CD4-positive, alpha-beta T cell treated with Interferon alpha-2 for 1 hour (primary cell): ENCODE measurements at regions not wholly inside any gene's neighbourhood (a gene's known extent, or its start where the extent isn't known, plus 50 kb on each side); places are given as distances from the start of the nearest gene placed in this dataset.

Experiments
- DNase-seq, 2 donors: peaks; one replicate each; pipeline ENCODE4 v3.0.0-alpha.2; 2020 to 2022

DNA sequence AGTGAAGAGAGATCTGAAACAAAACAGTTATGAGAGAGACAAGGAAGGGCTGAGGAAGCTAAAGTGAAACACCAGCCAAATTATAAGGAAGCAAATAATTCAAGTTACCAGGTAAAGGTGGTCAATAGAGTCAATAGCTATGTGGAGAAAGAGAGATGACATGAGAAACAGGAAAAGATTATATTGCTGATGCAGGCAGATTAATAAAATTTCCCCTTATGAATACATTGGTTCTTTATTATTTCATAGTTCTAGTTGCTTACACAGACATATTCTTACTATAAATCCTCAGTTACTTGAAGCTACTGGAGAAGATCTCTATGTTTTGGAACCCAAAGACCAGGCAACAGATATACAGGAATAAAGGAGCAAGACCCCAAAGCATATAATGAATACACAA is 273.7 kb upstream of the CTSO start:
- DNase-seq, result no peak

DNA sequence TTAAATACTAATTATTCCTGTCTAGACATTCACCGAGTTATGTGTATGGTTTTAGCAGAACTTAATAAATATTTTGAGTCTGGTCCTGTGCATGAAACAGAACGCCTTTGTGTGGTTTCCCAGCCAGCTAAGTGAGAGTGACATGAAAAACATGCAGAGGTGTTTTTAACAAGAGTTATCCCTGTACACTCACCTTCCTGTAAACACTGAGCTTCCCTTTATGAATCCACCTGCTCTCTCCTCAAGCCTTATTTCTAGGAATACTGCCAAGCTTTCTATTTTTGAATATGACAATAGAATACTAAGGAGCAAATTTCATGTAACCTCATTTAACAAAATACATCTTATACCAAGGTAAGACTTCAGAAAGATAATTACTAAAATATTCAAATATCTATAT is 270.3 kb upstream of the CTSO start:
- DNase-seq, result no peak

DNA sequence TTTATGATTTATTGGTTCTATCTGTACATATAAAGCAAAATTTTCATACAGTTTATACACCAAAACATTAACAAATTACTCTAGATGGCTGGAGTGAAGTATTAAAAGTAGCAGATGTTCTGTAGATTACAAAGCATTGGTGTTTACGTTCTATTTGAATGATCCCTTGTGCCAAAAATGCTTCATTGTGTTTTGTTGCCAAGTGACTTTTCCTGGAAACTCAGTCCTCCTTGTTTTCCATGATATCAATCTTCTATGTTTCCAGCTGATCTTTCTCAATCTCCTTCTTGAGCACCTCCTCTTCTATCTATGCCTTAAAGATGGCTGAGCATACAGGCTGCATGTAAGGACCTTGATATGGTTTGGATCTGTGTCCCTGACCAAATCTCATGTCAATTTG is 263.6 kb upstream of the CTSO start:
- DNase-seq, result no peak

DNA sequence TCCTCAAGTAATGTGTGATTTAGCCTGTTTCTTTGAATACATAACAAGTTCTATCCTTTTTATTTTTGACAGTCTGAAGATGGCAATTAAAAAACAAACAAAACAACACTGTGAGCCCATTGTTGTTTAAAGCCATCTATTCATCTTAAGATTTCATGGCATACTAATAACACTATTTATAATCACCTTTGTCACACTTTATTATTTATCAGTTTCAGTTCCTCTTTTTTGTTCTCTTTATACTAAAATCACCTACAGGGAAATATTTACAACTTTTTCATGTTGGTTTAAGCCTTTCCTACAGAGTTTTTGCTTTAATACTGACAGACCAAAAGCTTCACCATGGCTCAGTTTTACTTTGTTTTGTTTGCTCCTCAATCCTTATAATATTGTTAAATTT is 247.4 kb upstream of the CTSO start:
- DNase-seq, result no peak

DNA sequence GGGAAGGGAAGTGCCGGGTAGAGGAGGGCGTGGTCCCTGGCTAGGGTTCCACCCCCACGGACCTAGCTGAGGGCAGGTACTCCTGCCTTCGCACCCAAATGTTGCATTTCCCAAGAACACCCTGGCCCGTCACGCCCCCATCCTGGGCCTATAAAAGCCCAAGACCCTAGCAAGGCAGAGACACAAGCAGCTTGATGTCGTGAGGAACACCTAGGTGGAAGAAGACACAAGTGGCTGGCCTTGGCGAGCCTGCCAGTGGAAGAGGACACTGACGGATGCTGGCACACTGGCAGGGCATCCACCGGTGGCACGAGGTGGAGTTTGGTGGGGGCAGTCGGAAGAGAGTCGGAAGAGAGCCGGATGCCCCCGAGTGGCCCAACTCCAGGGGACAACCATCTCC is 244.8 kb upstream of the CTSO start:
- no peak for DNase-seq

DNA sequence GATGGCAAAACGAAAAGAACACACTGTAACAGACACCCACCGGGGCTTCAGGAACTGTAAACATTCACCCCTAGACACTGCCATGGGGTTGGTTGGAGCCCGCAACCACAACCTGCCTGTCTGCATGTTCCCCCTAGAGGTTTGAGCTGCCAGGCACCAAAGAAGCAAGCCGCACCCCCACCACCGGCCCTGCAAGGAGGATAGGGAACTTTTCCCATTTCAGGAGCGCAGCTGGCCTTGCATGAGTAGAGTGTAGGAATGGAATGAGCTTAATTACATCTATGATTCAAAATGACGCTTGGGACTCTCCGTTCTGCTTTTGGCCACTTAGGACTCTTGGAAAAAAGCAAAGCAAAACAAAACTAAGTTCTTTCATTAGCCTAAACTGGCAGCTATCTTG is 243.6 kb upstream of the CTSO start:
- DNase-seq, result no peak

DNA sequence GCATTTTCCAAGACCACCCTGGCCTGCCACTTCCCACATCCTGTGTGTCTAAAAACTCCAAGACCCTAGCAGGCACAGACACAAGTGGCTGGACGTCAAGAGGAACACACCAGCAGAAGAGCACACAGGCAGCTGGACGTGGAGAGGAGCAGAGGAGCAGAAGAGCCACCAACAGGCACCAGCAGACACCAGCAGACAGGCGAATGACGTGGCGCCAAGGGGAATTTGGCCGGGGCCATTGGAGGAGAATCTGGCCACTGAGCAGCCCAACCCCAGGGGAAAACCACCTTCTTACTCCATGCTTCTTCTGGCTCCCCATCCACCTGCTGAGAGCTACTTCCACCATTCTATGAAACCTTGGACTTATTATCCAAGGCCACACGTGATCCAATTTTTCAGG is 243.1 kb upstream of the CTSO start:
- DNase-seq, result no peak

DNA sequence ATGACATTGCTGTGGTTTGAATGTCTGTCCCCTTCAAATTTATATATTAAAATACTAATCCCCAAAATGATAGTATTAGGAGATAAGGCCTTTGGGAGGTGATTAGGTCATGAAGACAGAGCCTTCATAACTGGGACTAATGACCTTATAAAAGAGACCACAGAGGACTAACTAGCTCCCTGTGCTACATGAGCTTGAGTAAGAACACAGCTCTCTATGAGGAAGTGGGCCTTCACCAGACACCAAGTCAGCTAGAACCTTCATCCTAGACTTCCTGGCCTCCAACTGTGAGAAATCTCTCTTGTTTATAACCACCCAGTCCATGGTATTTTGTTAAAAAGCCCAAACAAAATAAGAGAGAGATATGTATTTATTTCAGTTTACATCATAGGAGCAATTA is 242.2 kb upstream of the CTSO start:
- DNase-seq, result no peak

DNA sequence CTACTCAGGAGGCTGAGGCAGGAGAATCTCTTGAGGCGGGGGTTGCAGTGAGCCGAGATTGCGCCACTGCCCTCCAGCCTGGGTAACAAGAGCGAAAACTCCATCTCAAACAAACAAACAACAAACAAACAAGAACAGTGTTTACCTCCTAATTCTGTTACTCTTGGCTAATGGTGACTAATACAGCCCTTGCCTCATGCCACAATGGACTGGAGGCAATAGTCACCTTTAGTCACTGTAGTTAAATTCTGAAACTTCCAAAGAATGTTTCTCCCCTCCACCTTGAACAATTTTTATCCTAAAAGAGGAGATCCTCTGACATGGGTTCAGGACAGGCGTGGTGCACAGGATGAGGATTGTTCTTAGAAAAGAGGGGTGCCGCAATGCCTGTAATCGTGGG is 241.2 kb upstream of the CTSO start:
- DNase-seq, result no peak

DNA sequence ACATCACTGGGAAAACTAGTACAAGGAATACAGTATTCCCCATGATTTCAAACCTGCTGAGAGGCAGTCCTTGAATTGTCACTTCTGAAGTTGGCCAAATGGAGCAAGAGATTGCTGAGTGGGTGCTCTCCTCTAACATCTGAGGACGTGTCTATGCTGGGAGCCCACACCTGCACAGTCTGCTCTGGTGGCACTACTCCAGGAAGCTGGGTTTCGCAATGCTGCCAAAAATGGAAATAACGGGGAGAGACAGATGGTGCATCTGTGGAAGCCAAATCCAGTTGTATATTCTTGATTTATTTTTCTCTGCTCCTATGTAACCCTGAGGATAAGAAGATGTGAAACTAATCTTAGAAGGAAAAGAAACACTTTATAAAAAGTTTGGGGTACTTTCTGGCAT is 240.1 kb upstream of the CTSO start:
- no peak for DNase-seq

DNA sequence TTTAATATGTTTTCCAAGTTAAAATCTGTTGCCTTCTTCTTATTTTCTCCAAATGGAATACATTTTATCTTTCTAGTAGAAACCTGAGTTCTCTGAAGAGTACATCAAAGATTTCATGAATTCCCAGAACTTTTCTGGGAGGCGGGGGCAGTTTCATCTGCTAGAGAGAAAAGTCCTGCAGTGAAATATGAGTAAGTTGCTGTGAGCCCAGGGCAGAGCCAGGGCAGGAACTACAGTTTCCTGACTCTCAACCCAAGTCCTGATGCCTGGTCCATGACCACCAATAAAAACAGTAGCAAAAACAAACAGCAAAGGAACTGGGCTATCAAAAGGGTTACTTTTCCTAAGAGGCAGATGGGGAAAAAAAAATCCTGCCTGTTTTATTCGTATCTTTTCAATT is 239.4 kb upstream of the CTSO start:
- DNase-seq, result no peak

DNA sequence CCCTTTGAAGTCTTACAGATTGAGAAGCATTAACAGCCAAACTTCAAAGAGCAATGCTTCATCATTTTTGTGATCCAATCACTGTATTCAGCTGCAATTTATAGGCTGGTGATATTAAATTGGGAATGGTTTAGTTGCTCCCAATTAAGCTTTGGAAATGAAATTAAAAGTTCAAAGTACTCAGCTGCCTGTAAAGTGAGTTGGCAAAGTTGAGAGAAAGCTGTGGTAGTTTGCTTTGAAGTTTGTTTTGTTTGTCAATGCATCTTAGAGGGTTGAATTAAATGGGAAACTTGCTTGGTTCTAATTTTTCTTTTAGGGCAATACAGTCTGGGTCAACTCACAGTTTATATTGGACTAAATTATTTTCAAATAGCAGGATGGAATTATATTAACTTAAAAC is 238.4 kb upstream of the CTSO start:
- no peak for DNase-seq

DNA sequence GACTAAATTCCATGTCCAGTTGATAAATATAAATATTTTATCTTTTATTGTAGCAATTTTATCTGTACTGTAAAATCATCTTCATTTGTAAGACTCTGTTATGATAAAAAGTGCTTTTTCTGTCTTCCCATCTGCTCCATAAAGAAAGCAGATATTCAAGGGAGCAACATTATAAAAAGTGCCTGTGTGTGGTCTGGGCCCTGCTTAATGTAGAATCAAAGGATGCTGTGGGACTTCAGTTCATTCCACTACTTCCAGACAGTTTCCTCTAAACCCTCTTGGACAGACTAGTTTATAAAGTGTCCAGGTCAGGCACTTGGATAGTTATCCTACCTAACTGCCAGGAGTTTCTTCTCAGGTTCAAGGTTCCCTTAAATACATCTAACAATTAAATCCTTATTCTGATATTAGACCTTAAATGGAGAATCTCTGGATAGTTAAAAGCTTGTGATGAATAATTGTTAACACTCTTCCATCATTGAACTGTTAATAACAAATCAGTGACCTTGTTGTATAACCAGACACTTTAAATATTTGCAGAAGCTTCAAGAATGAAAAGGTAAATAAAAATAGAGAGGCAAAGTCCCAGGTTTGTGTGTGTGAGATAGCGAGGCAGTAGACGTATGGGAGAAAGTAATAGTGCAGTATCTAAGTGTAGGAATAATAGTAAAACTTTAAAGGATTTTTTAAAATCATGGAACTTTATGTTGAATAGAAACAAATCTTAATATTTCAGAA is 237.5 kb upstream of the CTSO start:
- DNase-seq, result no peak

DNA sequence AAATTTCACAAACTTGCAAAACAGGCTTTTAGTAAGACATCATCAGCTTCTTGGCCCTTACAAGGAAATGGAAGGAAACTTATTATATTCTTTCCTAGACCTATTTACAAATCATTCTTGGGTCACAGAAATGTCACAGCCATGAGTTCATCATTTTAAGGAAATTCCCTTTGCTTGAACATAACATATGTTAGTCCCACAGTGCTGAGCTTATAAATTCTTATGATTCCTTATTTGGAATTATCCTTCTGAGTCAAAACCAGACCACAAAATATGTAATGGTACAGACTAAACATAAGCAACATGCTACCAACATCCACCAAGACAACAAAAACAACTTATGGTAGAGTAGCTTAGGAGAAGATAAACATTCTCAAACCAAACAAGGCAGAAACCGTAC is 236.9 kb upstream of the CTSO start:
- no peak for DNase-seq

DNA sequence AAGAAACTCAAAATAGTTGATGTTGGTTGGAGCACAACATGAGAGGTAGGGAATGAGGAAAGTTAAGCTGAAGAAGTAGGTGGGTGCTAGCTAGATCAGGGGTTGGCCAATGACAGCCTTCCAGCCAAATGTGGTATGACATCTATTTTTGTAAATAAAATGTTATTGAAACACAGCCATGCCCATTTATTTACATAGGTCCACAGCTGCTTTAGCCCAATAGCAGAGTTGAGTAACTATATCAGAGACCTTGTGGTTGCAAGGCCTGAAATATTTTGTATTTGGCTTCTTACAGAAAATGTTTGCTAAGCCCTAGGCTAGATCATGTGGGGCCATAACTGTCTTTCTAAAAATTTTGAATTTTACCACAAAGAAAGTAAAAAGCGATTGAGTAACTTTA is 234.9 kb upstream of the CTSO start:
- no peak for DNase-seq

DNA sequence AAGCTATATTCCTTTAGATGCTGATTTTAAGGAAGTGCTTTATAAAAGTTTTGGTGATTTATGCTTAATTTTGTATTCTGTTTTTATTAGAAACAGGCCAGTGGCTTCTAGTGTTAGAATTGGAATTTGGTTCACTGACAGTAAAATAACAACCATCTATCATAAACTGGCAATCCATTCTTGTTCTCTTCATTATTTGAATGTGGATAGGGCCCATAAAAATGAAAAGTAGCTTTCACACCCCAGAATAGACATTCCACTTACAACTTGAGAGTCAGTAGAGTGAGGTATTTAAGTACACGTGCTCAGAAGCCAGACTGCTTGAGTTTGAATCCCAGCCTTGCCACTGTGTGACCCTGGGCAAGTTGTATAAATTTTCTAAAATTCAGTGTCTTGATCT is 232.4 kb upstream of the CTSO start:
- DNase-seq, result no peak

DNA sequence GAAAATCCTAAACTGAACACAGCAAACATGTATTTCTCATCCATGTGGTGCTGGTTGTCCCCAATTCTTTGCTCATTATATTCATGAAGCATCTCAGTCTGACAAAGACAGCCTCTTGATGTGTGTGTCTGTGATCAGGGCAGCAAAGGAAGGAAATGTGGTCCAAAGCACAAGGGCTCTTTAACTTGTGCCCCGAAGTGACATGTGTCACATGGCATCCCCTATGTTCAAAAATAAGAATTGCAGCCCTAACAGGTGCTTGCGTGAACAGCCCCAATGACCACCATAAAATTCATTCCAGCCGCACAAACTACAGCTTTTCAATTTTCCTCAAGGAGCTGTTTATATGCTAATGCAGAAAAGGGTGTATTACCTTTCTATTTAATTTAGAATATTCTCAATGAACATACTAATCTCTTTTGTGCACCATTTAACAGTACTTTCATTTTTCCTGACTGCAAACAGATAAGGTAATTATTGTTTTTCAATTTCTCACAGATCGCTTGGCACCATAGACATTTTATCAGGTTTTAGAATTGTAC is 231.9 kb upstream of the CTSO start:
- DNase-seq, result no peak

DNA sequence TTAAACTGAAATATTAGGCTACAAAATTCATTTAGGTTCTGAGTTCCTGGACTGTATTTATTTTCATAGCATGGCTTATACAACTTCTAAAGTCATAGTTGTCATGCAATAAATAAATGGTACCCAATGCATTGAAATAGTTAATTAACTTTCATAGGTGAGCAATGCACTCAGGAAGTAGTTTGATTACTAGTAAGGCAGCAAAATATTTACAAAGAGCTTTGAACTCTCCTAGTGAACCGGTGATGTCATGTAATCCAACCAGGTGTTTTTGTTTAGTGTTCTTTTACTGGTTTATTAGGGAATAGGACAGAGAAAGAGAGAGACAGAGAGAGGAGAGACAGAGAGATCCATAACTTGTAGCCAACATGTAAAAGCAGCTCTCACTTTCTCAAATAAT is 228.6 kb upstream of the CTSO start:
- DNase-seq, result no peak

DNA sequence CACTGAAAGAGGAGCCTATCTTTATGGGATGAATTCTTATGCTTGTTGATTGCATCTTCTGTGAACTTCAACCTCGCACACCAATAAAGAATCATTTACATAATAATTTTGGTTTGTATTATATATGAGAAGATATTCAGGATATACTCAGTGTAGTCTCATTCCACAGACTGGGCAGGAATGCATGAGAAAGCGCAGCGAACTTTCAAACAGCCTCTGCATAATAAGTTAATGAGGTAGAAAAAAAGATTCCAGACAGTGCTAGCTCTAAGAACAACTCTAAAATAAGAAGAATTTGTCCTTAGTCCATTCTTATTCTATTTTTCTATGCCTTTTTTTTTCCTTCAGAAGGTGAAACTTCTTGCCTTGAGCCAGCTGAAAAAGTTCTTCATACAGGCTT is 224.3 kb upstream of the CTSO start:
- no peak for DNase-seq

DNA sequence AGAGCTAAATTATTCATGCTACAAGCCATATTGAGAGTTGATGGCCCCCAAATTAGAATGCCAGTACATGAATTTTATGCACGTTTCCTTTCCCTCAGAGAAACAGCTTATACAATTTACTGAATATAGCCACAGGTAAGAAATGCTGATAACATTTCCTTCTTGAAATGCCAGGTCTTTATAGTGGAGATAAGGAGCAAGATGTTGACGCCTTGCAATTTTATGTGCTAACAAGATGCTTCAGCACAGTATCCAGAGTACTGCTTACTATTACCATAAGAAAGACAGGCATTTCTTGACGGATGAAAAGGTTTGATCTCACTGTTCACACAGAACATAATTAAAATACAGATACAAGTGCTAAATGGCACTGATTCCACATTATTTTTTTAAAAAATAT is 223.2 kb upstream of the CTSO start:
- DNase-seq, result no peak

DNA sequence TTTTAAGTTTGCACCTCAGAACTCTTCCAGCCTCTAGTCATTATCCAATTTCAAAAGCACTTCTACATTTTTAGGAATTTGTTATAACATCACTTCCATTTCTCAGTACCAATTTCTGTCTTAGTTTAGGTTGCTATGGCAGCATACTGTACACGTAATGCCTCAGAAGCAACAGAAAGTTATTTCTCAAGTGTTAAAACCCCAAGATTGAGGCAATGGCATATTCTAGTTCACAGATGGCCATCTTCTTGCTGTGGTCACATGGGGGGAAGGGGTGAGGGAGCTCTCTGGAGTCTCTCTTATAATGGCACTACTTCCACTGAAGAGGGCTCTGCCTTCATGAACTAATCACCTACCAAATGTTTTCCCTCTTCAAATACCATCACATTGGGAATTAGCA is 220.3 kb upstream of the CTSO start:
- no peak for DNase-seq

DNA sequence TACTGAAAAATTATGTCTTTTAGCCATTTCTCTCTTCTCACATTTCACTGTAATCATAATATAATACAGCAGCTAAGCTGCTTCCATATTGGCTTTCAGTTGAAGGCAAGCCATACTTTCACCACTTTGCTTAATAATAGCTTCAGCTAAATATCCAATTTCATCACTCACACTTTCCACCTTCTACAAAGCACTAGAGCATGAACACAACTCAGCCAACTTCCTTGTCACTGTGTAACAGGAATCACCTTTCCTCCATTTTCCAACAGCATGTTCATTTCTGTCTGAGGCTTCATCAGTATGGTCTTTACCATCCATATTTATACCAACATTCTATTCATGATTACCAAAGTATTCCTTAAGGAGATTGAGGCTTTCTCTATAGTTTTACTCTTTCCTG is 219.8 kb upstream of the CTSO start:
- no peak for DNase-seq

DNA sequence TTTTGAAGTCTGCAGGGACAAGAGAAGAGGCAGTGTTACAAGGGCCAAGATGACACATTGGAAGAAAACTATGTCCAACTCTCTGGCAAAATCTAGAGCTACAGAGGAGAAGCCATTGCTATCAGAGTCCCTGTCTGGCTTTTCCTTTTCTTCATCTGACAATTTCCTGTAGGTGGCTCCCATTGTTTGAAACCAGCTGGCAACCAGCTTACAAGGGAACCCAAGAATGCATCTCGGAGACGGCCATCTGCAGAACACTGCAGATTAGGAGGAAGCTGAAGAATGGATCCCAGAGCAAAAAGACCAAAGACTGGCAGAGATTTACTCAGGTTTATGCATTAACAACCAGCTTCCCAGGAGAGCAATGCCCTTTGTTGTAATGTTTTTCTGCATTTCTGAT is 216.2 kb upstream of the CTSO start:
- DNase-seq, result no peak

DNA sequence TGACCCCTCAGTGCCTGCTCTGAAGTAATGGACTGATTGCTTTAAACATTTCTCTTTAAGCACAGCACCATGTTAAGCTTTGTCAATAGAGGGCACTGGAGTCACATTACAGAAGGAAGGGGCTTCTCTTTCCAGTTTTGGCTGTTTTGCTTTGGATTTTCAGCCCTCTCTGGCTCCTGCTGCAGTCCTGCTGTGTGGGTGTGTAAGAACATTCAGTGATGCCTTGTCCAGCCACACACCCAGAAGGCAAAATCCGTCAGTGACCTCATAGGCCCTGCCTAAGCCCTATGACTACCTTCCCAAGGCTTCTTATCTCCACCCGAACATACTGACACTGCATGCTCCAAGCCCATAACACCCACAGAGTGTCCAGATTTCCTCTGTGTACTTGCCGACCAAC is 215.3 kb upstream of the CTSO start:
- no peak for DNase-seq

DNA sequence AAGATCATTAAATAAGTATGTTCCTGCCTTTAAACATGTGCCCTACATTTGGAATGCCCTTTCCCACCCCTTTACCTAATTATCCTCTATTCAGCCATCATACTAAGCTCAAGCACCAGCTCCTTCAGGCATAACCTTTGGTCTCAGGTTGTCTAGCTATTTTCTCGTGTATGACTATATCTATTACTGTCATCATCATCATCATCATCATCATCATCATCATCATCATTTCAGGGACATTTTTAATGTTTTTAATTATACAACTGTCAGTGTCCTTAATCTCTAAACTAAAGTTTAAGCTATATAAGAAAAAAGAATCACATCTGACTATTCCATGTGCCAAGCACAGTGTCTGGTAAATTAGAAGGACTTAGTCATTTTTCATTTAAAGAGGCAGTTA is 214.6 kb upstream of the CTSO start:
- no peak for DNase-seq

DNA sequence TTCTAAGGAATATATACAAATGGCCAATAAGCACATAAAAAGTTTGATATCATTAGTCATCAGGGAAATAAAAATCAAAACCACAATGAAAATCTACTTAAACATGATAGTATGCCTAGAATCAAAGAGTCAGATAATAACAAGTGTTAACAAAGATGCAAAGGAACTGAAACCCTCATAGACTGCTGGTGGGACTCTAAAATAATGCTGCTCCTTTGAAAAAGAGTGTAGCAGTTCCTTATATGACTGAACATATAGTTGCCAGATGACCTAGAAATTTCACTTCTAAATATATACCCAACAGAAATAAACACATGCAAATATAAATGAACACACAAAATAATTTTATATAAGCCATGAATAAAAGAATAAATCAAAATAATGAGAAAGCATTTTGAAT is 205.1 kb upstream of the CTSO start:
- DNase-seq, result no peak
